ENCODE measurements at regions not wholly inside any gene's neighbourhood (a gene's known extent, or its start where the extent isn't known, plus 50 kb on each side); places are given as distances from the start of the nearest gene placed in this dataset.

DNA sequence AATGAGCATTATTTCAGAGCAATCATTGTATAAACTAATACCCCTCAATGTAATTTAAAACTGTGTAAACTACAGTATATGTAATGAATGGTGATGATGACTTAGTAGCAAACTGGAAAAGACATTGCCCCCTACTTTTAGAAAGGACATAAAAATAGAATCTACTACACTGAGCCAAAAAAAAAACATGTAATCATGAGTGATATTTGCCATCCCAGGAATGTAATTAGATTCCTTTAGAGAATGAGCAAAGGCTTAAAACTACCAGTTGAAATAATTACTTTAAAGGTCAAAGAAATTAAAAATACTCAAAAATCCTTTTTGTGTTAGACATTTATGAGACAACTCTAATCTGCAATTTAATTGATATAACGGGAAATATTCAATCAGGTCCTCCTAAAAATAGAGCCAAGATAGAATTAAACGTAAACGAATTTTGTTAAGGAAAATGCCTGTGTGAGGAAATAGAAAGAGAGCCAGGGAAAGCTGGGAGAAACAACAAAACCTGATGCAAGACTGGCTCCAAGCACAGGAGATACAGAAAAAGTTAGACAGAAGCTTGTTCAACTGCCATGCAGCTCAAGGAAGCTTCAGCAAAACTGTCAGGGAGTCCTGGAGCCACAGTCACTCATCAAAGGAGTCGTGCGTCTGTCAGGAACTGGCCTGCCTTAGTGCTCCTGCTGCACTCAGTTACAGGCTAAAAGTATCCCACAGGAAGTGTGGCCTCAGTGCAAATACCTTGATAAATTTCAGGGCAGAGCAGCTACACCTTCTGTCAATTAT, 655.7 kb upstream of the INTU start:
- Histone ChIP-seq H3K27me3 (ENCODE audit: control insufficient read depth in 4 of 4, insufficient read depth in 4 of 4, low read length in 3 of 4) (no peaks in the 10 kb centered on the region), H3K9ac (ENCODE audit: low read depth in 1 of 2, low read length in 2 of 2) (no peak overlapping the region), H3K4me1 (ENCODE audit: control insufficient read depth in 4 of 4, insufficient read depth in 4 of 4, low read length in 3 of 4) (no peaks in the 10 kb centered on the region), H3K27ac (ENCODE audit: low read depth in 1 of 2, low read length in 2 of 2) (no peak overlapping the region), H3K4me3 (ENCODE audit: low read depth in 1 of 3, low read length in 3 of 3) (no peak overlapping the region), H3K36me3 (ENCODE audit: control insufficient read depth in 4 of 4, insufficient read depth in 3 of 4, low read depth in 1 of 4, low read length in 3 of 4) (no peaks in the 10 kb centered on the region), H3K9me3 (ENCODE audit: control insufficient read depth in 4 of 4, low read length in 3 of 4) (peaks cover 0 to 3% (median 0%) of the 10 kb centered on the region in 4 donors)
- WGBS: 41% methylated on average over 5 of the region's 5 CpGs
- TF ChIP-seq, protein P1, sequence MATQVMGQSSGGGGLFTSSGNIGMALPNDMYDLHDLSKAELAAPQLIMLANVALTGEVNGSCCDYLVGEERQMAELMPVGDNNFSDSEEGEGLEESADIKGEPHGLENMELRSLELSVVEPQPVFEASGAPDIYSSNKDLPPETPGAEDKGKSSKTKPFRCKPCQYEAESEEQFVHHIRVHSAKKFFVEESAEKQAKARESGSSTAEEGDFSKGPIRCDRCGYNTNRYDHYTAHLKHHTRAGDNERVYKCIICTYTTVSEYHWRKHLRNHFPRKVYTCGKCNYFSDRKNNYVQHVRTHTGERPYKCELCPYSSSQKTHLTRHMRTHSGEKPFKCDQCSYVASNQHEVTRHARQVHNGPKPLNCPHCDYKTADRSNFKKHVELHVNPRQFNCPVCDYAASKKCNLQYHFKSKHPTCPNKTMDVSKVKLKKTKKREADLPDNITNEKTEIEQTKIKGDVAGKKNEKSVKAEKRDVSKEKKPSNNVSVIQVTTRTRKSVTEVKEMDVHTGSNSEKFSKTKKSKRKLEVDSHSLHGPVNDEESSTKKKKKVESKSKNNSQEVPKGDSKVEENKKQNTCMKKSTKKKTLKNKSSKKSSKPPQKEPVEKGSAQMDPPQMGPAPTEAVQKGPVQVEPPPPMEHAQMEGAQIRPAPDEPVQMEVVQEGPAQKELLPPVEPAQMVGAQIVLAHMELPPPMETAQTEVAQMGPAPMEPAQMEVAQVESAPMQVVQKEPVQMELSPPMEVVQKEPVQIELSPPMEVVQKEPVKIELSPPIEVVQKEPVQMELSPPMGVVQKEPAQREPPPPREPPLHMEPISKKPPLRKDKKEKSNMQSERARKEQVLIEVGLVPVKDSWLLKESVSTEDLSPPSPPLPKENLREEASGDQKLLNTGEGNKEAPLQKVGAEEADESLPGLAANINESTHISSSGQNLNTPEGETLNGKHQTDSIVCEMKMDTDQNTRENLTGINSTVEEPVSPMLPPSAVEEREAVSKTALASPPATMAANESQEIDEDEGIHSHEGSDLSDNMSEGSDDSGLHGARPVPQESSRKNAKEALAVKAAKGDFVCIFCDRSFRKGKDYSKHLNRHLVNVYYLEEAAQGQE (IDR thresholded peaks at IDR 0.05): no peak
- TF ChIP-seq YY1 (IDR thresholded peaks at IDR 0.05) (no peak), EGR1 (IDR thresholded peaks at IDR 0.05; ENCODE audit: low read depth in 2 of 2) (no peak), NR2F2 (IDR thresholded peaks at IDR 0.05) (no peak), TAF1 (conservative IDR thresholded peaks at IDR 0.05) (no peak), RXRA (IDR thresholded peaks at IDR 0.05) (no peak), HNF4G (IDR thresholded peaks at IDR 0.05) (no peak), RAD21 (IDR thresholded peaks at IDR 0.05) (no peak), SP1 (IDR thresholded peaks at IDR 0.05) (no peak), HNF4A (conservative IDR thresholded peaks at IDR 0.05) (no peak), JUND (IDR thresholded peaks at IDR 0.05) (no peak), GABPA (IDR thresholded peaks at IDR 0.05 in 1 of 2, conservative IDR thresholded peaks at IDR 0.05 in 1 of 2) (no peak), FOXA2 (IDR thresholded peaks at IDR 0.05) (no peak), FOXA1 (IDR thresholded peaks at IDR 0.05) (no peak)
- TF ChIP-seq, protein P2, sequence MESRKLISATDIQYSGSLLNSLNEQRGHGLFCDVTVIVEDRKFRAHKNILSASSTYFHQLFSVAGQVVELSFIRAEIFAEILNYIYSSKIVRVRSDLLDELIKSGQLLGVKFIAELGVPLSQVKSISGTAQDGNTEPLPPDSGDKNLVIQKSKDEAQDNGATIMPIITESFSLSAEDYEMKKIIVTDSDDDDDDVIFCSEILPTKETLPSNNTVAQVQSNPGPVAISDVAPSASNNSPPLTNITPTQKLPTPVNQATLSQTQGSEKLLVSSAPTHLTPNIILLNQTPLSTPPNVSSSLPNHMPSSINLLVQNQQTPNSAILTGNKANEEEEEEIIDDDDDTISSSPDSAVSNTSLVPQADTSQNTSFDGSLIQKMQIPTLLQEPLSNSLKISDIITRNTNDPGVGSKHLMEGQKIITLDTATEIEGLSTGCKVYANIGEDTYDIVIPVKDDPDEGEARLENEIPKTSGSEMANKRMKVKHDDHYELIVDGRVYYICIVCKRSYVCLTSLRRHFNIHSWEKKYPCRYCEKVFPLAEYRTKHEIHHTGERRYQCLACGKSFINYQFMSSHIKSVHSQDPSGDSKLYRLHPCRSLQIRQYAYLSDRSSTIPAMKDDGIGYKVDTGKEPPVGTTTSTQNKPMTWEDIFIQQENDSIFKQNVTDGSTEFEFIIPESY (IDR thresholded peaks at IDR 0.05): no peak
- TF ChIP-seq, protein P3, sequence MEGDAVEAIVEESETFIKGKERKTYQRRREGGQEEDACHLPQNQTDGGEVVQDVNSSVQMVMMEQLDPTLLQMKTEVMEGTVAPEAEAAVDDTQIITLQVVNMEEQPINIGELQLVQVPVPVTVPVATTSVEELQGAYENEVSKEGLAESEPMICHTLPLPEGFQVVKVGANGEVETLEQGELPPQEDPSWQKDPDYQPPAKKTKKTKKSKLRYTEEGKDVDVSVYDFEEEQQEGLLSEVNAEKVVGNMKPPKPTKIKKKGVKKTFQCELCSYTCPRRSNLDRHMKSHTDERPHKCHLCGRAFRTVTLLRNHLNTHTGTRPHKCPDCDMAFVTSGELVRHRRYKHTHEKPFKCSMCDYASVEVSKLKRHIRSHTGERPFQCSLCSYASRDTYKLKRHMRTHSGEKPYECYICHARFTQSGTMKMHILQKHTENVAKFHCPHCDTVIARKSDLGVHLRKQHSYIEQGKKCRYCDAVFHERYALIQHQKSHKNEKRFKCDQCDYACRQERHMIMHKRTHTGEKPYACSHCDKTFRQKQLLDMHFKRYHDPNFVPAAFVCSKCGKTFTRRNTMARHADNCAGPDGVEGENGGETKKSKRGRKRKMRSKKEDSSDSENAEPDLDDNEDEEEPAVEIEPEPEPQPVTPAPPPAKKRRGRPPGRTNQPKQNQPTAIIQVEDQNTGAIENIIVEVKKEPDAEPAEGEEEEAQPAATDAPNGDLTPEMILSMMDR (IDR thresholded peaks at IDR 0.05; ENCODE audit: low read depth, low read length, missing input control): no peak
- DNase-seq (ENCODE audit: low spot score): no peak

DNA sequence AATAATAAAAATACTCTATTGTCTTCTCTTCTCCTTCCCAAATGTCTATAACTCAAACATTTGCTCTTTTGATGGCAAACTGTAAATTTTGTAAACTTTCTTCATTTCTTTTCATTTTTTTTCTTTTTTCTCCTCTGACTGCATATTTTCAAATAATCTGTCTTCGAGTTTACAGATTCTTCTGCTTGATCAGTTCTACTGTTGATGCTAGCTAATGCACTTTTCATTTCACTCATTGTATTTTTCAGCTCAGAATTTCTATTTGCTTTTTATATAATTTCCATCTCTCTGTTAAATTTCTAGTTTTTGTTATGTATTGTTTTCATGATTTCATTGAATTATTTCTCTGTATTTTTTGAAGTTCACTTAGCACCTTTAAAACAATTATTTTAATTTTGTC, 646.8 kb upstream of the INTU start:
- H3K4me3 ChIP-seq (ENCODE audit: low read depth in 1 of 3, low read length in 3 of 3): no peak overlapping the region
- H3K36me3 ChIP-seq (ENCODE audit: control insufficient read depth in 4 of 4, insufficient read depth in 3 of 4, low read depth in 1 of 4, low read length in 3 of 4): no peaks in the 10 kb centered on the region
- WGBS: 62% methylated on average over 1 of the region's 1 CpG
- no peak overlapping the region for H3K9ac ChIP-seq (ENCODE audit: low read depth in 1 of 2, low read length in 2 of 2)
- no peak overlapping the region for H3K27ac ChIP-seq (ENCODE audit: low read depth in 1 of 2, low read length in 2 of 2)
- no peaks in the 10 kb centered on the region for H3K9me3 ChIP-seq (ENCODE audit: control insufficient read depth in 4 of 4, low read length in 3 of 4)
- TF ChIP-seq RAD21 (IDR thresholded peaks at IDR 0.05): no peak
- TF ChIP-seq, protein P4, sequence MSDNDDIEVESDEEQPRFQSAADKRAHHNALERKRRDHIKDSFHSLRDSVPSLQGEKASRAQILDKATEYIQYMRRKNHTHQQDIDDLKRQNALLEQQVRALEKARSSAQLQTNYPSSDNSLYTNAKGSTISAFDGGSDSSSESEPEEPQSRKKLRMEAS (IDR thresholded peaks at IDR 0.05): no peak
- TF ChIP-seq EGR1 (IDR thresholded peaks at IDR 0.05; ENCODE audit: low read depth in 2 of 2): no peak
- no peak for TF ChIP-seq HNF4G (IDR thresholded peaks at IDR 0.05)
- TF ChIP-seq, protein P1 (IDR thresholded peaks at IDR 0.05): no peak
- TF ChIP-seq, protein P5, sequence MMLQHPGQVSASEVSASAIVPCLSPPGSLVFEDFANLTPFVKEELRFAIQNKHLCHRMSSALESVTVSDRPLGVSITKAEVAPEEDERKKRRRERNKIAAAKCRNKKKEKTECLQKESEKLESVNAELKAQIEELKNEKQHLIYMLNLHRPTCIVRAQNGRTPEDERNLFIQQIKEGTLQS (IDR thresholded peaks at IDR 0.05): no peak
- H3K4me1 ChIP-seq (ENCODE audit: control insufficient read depth in 4 of 4, insufficient read depth in 4 of 4, low read length in 3 of 4): no peaks in the 10 kb centered on the region
- DNase-seq (ENCODE audit: low spot score): no peak
- no peaks in the 10 kb centered on the region for H3K27me3 ChIP-seq (ENCODE audit: control insufficient read depth in 4 of 4, insufficient read depth in 4 of 4, low read length in 3 of 4)
